ENCODE measurements at regions not wholly inside any gene's neighbourhood (a gene's known extent, or its start where the extent isn't known, plus 50 kb on each side); places are given as distances from the start of the nearest gene placed in this dataset.

DNA sequence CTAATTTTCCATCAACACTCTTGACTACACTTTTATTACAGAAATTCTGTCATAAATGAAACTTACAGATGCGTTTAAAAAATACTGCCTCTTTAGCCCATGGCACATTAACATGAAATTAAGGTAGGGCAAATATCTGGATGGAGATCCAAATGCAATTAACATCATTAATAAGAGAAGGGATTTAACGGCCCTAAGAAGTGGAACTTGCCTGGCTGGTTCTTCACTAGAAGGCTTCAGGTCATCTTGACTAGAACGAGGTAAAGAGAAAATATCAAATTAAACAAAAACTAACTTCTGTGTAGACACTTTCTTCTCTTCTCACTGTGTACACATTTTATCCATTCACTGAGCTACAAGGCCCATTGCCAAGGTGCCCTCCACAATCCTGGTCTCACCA is 1093.4 kb downstream of the EFNB2 start:
- ChIA-PET POLR2A (no interaction called here), CTCF (interaction anchor here (1.3 kb wide), 1 partner anchor 11 kb away, joined by 5 read pairs; no protein-coding TSS in a partner anchor)
- no peak for DNase-seq (ENCODE audit: extremely low spot score)
- TF ChIP-seq, protein P1, sequence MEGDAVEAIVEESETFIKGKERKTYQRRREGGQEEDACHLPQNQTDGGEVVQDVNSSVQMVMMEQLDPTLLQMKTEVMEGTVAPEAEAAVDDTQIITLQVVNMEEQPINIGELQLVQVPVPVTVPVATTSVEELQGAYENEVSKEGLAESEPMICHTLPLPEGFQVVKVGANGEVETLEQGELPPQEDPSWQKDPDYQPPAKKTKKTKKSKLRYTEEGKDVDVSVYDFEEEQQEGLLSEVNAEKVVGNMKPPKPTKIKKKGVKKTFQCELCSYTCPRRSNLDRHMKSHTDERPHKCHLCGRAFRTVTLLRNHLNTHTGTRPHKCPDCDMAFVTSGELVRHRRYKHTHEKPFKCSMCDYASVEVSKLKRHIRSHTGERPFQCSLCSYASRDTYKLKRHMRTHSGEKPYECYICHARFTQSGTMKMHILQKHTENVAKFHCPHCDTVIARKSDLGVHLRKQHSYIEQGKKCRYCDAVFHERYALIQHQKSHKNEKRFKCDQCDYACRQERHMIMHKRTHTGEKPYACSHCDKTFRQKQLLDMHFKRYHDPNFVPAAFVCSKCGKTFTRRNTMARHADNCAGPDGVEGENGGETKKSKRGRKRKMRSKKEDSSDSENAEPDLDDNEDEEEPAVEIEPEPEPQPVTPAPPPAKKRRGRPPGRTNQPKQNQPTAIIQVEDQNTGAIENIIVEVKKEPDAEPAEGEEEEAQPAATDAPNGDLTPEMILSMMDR (IDR thresholded peaks at IDR 0.05; ENCODE audit: control extremely low read depth, extremely low read depth, low read depth, missing control alignments): no peak

DNA sequence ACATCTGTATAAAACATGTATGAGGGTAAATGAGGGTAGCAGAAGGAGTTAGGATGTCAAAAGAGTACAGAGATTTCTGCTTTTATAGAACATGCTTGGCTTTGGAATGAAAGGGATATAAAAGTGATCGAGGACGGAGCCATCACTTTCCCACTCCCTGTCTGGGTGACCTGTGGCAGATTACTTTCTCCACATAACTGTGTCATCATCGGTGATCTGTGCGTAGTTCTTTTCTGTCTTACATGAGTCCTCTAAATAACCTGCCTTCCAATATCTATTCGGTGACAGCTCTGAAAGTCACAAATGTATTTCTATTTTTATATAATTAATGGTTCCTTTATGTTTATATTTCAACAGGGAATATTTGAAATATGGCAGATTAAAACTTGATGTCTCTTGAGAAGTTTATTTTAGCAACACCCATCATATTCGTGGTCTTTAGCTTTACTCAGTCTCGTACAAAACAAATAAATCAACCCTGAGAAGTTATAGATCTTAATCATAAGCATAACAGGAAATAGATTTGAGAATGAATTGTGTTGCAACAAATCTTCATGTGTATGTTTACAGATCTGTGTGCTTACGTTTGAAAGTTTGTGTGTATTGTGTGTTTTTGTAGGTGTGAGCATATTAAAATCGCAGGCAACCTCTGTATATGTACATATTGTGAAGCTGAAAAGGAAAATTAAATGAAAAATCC is 1094.3 kb downstream of the EFNB2 start:
- DNase-seq (ENCODE audit: extremely low spot score): no peak
- CTCF ChIA-PET: no interaction called here
- POLR2A ChIA-PET: no interaction called here
- TF ChIP-seq, protein P1 (IDR thresholded peaks at IDR 0.05; ENCODE audit: control extremely low read depth, extremely low read depth, low read depth, missing control alignments): no peak

GRCh38 chr13:105436943-105437342 is 1098.5 kb downstream of the EFNB2 start:
- ChIA-PET POLR2A (no interaction called here), CTCF (no interaction called here)
- no peak for DNase-seq (ENCODE audit: extremely low spot score)
- TF ChIP-seq, protein P1 (IDR thresholded peaks at IDR 0.05; ENCODE audit: control extremely low read depth, extremely low read depth, low read depth, missing control alignments): no peak

GRCh38 chr13:105432438-105432837 is 1103.0 kb downstream of the EFNB2 start:
- POLR2A ChIA-PET: no interaction called here
- TF ChIP-seq, protein P1 (IDR thresholded peaks at IDR 0.05; ENCODE audit: control extremely low read depth, extremely low read depth, low read depth, missing control alignments): no peak
- no peak for DNase-seq (ENCODE audit: extremely low spot score)
- CTCF ChIA-PET: interaction anchor here (1.4 kb wide), 1 partner anchor 18 kb away, joined by 4 read pairs; no protein-coding TSS in a partner anchor

DNA sequence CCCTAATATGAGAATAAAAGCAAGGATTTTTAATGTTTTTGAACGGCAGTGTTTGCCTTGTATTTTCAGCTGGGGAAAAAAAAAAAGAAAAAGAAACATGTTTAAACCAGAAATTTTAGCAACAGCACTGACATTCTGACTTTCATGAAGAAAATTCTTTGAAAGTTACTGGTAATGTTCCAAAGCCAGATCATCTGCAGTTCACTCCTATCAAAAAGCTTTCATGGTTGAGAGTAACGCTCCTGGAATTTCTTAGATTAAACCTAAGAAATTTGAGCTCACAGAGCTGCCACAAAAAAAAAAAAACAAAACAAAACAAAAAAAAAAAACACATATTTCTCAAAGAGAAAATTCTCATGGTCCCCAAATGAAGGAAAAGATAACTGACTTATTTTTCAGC is 1106.7 kb downstream of the EFNB2 start:
- DNase-seq (ENCODE audit: extremely low spot score): no peak
- CTCF ChIA-PET: no interaction called here
- TF ChIP-seq, protein P1 (IDR thresholded peaks at IDR 0.05; ENCODE audit: control extremely low read depth, extremely low read depth, low read depth, missing control alignments): no peak
- POLR2A ChIA-PET: no interaction called here

DNA sequence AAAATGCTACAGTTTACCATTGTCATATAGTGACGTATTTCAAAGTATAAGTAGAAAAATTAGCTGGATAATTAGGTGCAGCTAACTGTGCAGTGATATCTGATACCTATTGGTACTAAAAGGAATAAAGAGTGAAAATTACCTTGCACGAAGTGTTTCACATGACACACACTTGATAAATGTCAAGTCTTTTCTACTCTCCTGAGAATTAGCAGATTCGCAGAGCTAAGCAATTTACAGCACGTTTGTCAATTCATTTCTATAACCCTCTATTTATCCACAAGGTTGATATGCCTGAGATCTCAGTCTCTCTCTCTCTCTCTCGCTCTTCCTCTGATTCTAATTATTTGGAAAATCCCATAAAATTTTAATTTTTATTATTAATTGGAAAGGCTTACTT is 1109.0 kb downstream of the EFNB2 start:
- no peak for DNase-seq (ENCODE audit: extremely low spot score)
- TF ChIP-seq, protein P1 (IDR thresholded peaks at IDR 0.05; ENCODE audit: control extremely low read depth, extremely low read depth, low read depth, missing control alignments): no peak
- POLR2A ChIA-PET: no interaction called here
- CTCF ChIA-PET: interaction anchor here (1.0 kb wide), 1 partner anchor 44 kb away, joined by 3 read pairs; no protein-coding TSS in a partner anchor
